ENCODE measurements at regions not wholly inside any gene's neighbourhood (a gene's known extent, or its start where the extent isn't known, plus 50 kb on each side); places are given as distances from the start of the nearest gene placed in this dataset.

GRCh38 chr2:154616659-154617058, 81.8 kb upstream of the KCNJ3 start:
- no peaks in the 10 kb centered on the region for H4K20me1 ChIP-seq (ENCODE audit: low read length)
- no TSS peak for BruUV-seq (replicated peaks)
- H3K27me3 ChIP-seq (ENCODE audit: low read length) = no peaks in the 10 kb centered on the region
- intact Hi-C loops (cut with micrococcal nuclease) = no loop called here
- H3K9ac ChIP-seq (ENCODE audit: low read length) = no peak overlapping the region
- H3K4me2 ChIP-seq (ENCODE audit: low read length) = no peak overlapping the region
- no peaks in the 10 kb centered on the region for H3K4me1 ChIP-seq (ENCODE audit: insufficient read depth, low read length)
- TF ChIP-seq EZH2 (IDR thresholded peaks at IDR 0.05; ENCODE audit: low read length, unreplicated experiment) (no peak), CTCF (conservative IDR thresholded peaks at IDR 0.05; ENCODE audit: low read depth, low read length) (no peak), EZH2phosphoT487 (IDR thresholded peaks at IDR 0.05; ENCODE audit: borderline replicate concordance, low read length) (no peak)
- H3K9me2 ChIP-seq (replicated peaks; ENCODE audit: low read length) = no peaks in the 10 kb centered on the region
- H3K36me3 ChIP-seq (ENCODE audit: low read depth, low read length) = no peaks in the 10 kb centered on the region
- H3K79me2 ChIP-seq (ENCODE audit: low read length) = no peaks in the 10 kb centered on the region
- no peak for DNase-seq
- no peak overlapping the region for H3K27ac ChIP-seq (ENCODE audit: low read length)
- H2AFZ ChIP-seq (ENCODE audit: low read length) = no peak overlapping the region
- peaks cover 4% of the 10 kb centered on the region; the same call in 1 of the 2 replicates for H3K9me3 ChIP-seq (ENCODE audit: low read length)
- no peak for ATAC-seq
- H3F3A ChIP-seq (ENCODE audit: low read length, unreplicated experiment) = no peaks in the 10 kb centered on the region
- H3K4me3 ChIP-seq (ENCODE audit: low read length) = no peak overlapping the region
- POLR2A ChIA-PET (ENCODE audit: unreplicated experiment) = no interaction called here
- CTCF ChIA-PET = no interaction called here

- no TSS peak for BruUV-seq (replicated peaks)
- ATAC-seq = no peak
These were observed 78.0 kb upstream of the KCNJ3 start for GRCh38 chr2:154620471-154620870.

More at GRCh38 chr2:154620471-154620870, 78.0 kb upstream of the KCNJ3 start:
- H3K27me3 ChIP-seq (ENCODE audit: low read length) = no peaks in the 10 kb centered on the region
- ChIA-PET POLR2A (ENCODE audit: unreplicated experiment) (no interaction called here), CTCF (no interaction called here)
- intact Hi-C loops (cut with micrococcal nuclease) = no loop called here
- no peak for DNase-seq
- no peak overlapping the region for H3K27ac ChIP-seq (ENCODE audit: low read length)
- H4K20me1 ChIP-seq (ENCODE audit: low read length) = no peaks in the 10 kb centered on the region
- H3K9me3 ChIP-seq (ENCODE audit: low read length) = no peaks in the 10 kb centered on the region
- H3K9me2 ChIP-seq (replicated peaks; ENCODE audit: low read length) = no peaks in the 10 kb centered on the region
- H2AFZ ChIP-seq (ENCODE audit: low read length) = no peak overlapping the region
- no peak for TF ChIP-seq EZH2phosphoT487 (IDR thresholded peaks at IDR 0.05; ENCODE audit: borderline replicate concordance, low read length)
- TF ChIP-seq CTCF (conservative IDR thresholded peaks at IDR 0.05; ENCODE audit: low read depth, low read length) = no peak
- TF ChIP-seq EZH2 (IDR thresholded peaks at IDR 0.05; ENCODE audit: low read length, unreplicated experiment) = no peak
- no peak overlapping the region for H3K4me3 ChIP-seq (ENCODE audit: low read length)
- no peaks in the 10 kb centered on the region for H3K4me1 ChIP-seq (ENCODE audit: insufficient read depth, low read length)
- no peaks in the 10 kb centered on the region for H3K79me2 ChIP-seq (ENCODE audit: low read length)
- H3K36me3 ChIP-seq (ENCODE audit: low read depth, low read length) = no peaks in the 10 kb centered on the region
- no peak overlapping the region for H3K9ac ChIP-seq (ENCODE audit: low read length)
- H3K4me2 ChIP-seq (ENCODE audit: low read length) = no peak overlapping the region
- no peaks in the 10 kb centered on the region for H3F3A ChIP-seq (ENCODE audit: low read length, unreplicated experiment)
